ENCODE measurements at regions not wholly inside any gene's neighbourhood (a gene's known extent, or its start where the extent isn't known, plus 50 kb on each side); places are given as distances from the start of the nearest gene placed in this dataset.
A peak's percentile ranks its signal among the peaks of the same experiment; 100 is the strongest.

DNA sequence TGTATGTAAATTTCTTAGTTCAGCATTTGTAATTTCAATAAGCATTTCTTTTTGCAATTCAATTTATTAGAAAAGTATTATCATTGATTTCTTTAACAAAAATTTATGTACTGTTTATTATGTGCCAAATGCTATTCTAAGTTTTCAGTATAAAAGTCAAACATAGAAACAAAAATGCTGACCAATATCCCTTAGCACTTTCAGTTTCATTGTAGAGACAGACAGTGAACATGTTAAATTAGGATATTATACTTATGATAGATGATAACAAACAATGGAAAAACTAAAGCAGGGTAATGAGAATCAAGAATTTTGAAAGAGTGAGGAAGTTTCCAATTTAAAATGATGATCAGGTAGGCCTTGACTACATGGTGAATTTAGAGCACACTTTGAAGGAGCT, 1106.0 kb downstream of the TAF11L14 start:
- H3K4me1 ChIP-seq (ENCODE audit: control insufficient read depth in 1 of 2, extremely low read depth in 1 of 2, insufficient read depth in 2 of 2, low read length in 2 of 2): peaks cover 9 to 29% of the 10 kb centered on the region in 2 experiments
- H3K27me3 ChIP-seq (replicated peaks in 1 of 2; ENCODE audit: control insufficient read depth in 2 of 2, extremely low read depth in 1 of 2, insufficient read depth in 2 of 2, low read length in 1 of 2): no peaks in the 10 kb centered on the region
- ChIA-PET POLR2A (no interaction called here), CTCF (no interaction called here)
- Mint-ChIP-seq H3K9me3 (no peaks in the 10 kb centered on the region), H3K27ac (no peak overlapping the region), H3K27me3 (no peaks in the 10 kb centered on the region), H3K36me3 (peaks cover 30% of the 10 kb centered on the region), H3K4me1 (peaks cover 76 to 78% (median 77%) of the 10 kb centered on the region in 3 donors), H3K4me3 (peak overlapping the region in 1 of 3 donors; percentile 42)
- no peak overlapping the region for H3K4me3 ChIP-seq (ENCODE audit: control insufficient read depth in 1 of 2, extremely low read depth in 1 of 2, low read length in 1 of 2)
- no peak overlapping the region for H3K27ac ChIP-seq (ENCODE audit: low read length)
- ATAC-seq (replicated peaks in 1 of 4) (no peak), DNase-seq (no peak)
- no peaks in the 10 kb centered on the region for H3K9me3 ChIP-seq
- H3K36me3 ChIP-seq (ENCODE audit: control insufficient read depth in 2 of 2, extremely low read depth in 1 of 2, insufficient read depth in 1 of 2, low read length in 1 of 2): peaks cover 0 to 11% of the 10 kb centered on the region in 2 donors

GRCh38 chr5:18742830-18743229, 1108.6 kb downstream of the TAF11L14 start:
- DNase-seq (no peak), ATAC-seq (replicated peaks in 1 of 4) (no peak)
- Histone ChIP-seq H3K27me3 (replicated peaks in 1 of 2; ENCODE audit: control insufficient read depth in 2 of 2, extremely low read depth in 1 of 2, insufficient read depth in 2 of 2, low read length in 1 of 2) (no peaks in the 10 kb centered on the region), H3K4me1 (ENCODE audit: control insufficient read depth in 1 of 2, extremely low read depth in 1 of 2, insufficient read depth in 2 of 2, low read length in 2 of 2) (peaks cover 9 to 31% of the 10 kb centered on the region in 2 experiments), H3K36me3 (ENCODE audit: control insufficient read depth in 2 of 2, extremely low read depth in 1 of 2, insufficient read depth in 1 of 2, low read length in 1 of 2) (peaks cover 0 to 5% of the 10 kb centered on the region in 2 donors), H3K4me3 (ENCODE audit: control insufficient read depth in 1 of 2, extremely low read depth in 1 of 2, low read length in 1 of 2) (no peak overlapping the region), H3K9me3 (no peaks in the 10 kb centered on the region), H3K27ac (ENCODE audit: low read length) (no peak overlapping the region)
- ChIA-PET POLR2A (no interaction called here), CTCF (no interaction called here)
- Mint-ChIP-seq H3K27ac (peak overlapping the region in 1 of 2 donors; percentile 36), H3K27me3 (no peaks in the 10 kb centered on the region), H3K4me1 (peaks cover 72 to 76% (median 73%) of the 10 kb centered on the region in 3 donors), H3K9me3 (no peaks in the 10 kb centered on the region), H3K36me3 (peaks cover 22% of the 10 kb centered on the region), H3K4me3 (peak overlapping the region; percentile 5 to 34 (median 34))
- WGBS (ENCODE audit: insufficient coverage): 90% methylated on average over 5 of the region's 7 CpGs

DNA sequence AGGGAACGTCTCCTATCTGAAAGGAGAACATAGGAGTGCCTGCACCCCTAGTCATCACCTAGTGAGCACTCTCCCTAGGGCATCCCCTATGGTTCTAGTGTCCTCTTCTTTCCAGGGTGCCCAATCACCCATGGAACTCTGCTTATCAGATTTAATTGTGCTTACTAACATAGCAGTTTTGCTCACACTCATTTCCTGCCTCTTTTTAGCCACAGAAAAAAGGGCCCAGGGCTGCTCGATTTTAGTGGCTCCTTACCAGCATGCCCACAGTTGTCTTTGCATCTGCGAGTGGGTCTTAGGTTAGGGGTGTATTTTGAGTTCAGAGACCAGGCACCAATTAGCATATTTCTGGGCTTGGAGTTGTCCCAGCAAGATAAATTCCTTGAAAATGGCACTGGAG, 1110.2 kb downstream of the TAF11L14 start:
- Mint-ChIP-seq H3K9me3 (no peaks in the 10 kb centered on the region), H3K27ac (peak overlapping the region; percentile 94 to 98), H3K4me1 (peaks cover 63 to 65% (median 64%) of the 10 kb centered on the region in 3 donors), H3K36me3 (peaks cover 12% of the 10 kb centered on the region), H3K27me3 (no peaks in the 10 kb centered on the region), H3K4me3 (peak overlapping the region; percentile 91 to 97 (median 94))
- peak in 1 of 35 experiments; percentile 19 for DNase-seq
- 0% methylated on average over 1 of the region's 3 CpGs for WGBS (ENCODE audit: insufficient coverage)
- no peaks in the 10 kb centered on the region for H3K9me3 ChIP-seq
- ChIA-PET CTCF (interaction anchor here in 1 of 2 donors (0.6 kb wide), 1 partner anchor 358 kb away, joined by 3 read pairs; no protein-coding TSS in a partner anchor), POLR2A (interaction anchor here in 1 of 2 donors (0.6 kb wide), 1 partner anchor 40 kb away, joined by 3 read pairs; no protein-coding TSS in a partner anchor)
- H3K36me3 ChIP-seq (ENCODE audit: control insufficient read depth in 2 of 2, extremely low read depth in 1 of 2, insufficient read depth in 1 of 2, low read length in 1 of 2): peaks cover 0 to 5% of the 10 kb centered on the region in 2 donors
- peak overlapping the region; percentile 1 to 75 for H3K4me3 ChIP-seq (ENCODE audit: control insufficient read depth in 1 of 2, extremely low read depth in 1 of 2, low read length in 1 of 2)
- H3K4me1 ChIP-seq (ENCODE audit: control insufficient read depth in 1 of 2, extremely low read depth in 1 of 2, insufficient read depth in 2 of 2, low read length in 2 of 2): peaks cover 9 to 31% of the 10 kb centered on the region in 2 experiments
- H3K27me3 ChIP-seq (replicated peaks in 1 of 2; ENCODE audit: control insufficient read depth in 2 of 2, extremely low read depth in 1 of 2, insufficient read depth in 2 of 2, low read length in 1 of 2): no peaks in the 10 kb centered on the region
- ATAC-seq (replicated peaks in 1 of 4): peak in 1 of 4 experiments; percentile 30
- peak overlapping the region; percentile 96 for H3K27ac ChIP-seq (ENCODE audit: low read length)

- ChIA-PET CTCF (interaction anchor here in 1 of 2 donors (0.7 kb wide), 1 partner anchor 51 kb away, joined by 3 read pairs; no protein-coding TSS in a partner anchor), POLR2A (interaction anchor here in 1 of 2 donors (0.6 kb wide), 1 partner anchor 41 kb away, joined by 3 read pairs; no protein-coding TSS in a partner anchor)
- no peaks in the 10 kb centered on the region for H3K9me3 ChIP-seq
- DNase-seq: peak in 21 of 35 experiments; percentile 1 to 47 (median 17)
- Mint-ChIP-seq H3K36me3 (peaks cover 7% of the 10 kb centered on the region), H3K27me3 (no peaks in the 10 kb centered on the region), H3K4me1 (peaks cover 56 to 59% (median 57%) of the 10 kb centered on the region in 3 donors), H3K9me3 (no peaks in the 10 kb centered on the region), H3K27ac (peak overlapping the region; percentile 94 to 98), H3K4me3 (peak overlapping the region; percentile 91 to 97 (median 94))
- peaks cover 0 to 5% of the 10 kb centered on the region in 2 donors for H3K36me3 ChIP-seq (ENCODE audit: control insufficient read depth in 2 of 2, extremely low read depth in 1 of 2, insufficient read depth in 1 of 2, low read length in 1 of 2)
- no peaks in the 10 kb centered on the region for H3K27me3 ChIP-seq (replicated peaks in 1 of 2; ENCODE audit: control insufficient read depth in 2 of 2, extremely low read depth in 1 of 2, insufficient read depth in 2 of 2, low read length in 1 of 2)
- H3K4me3 ChIP-seq (ENCODE audit: control insufficient read depth in 1 of 2, extremely low read depth in 1 of 2, low read length in 1 of 2): peak overlapping the region; percentile 75 to 86
- peak; percentile 33 to 50 (median 46) for ATAC-seq (replicated peaks in 1 of 4)
- WGBS (ENCODE audit: insufficient coverage): 13% methylated on average over 10 of the region's 13 CpGs
- peak overlapping the region; percentile 96 for H3K27ac ChIP-seq (ENCODE audit: low read length)
- H3K4me1 ChIP-seq (ENCODE audit: control insufficient read depth in 1 of 2, extremely low read depth in 1 of 2, insufficient read depth in 2 of 2, low read length in 2 of 2): peaks cover 9 to 31% of the 10 kb centered on the region in 2 experiments
These were observed 1111.1 kb downstream of the TAF11L14 start for GRCh38 chr5:18745042-18745987.

DNA sequence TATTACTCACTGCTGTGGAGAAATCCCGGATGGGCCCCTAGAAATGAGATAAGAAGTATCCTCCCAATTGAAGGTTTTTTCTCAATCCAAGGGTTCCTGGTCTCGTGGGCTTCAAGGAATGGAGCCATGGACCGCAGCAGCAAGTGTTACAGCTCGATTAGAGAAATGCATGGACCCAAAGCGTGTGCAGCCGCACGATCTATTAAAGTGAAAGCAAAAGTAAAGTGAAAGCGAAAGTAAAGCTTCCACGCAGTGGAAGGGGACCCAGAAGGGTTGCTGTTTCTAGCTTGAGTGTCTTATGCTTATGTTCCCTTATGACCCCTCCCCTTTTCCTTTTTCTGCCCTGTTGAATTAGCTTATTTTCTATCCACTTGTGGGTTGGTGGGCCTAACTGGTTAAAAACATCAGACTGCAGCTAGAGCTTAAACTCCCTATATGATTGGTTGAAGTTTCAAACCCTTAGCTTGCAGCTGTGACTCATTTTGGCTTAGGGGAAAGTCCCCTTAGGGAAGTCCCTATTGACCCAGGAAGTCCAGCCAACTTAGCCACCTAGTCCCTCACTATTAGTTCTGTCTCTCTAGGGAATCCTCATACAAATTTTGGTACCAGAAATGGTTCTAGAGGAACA, 1111.8 kb downstream of the TAF11L14 start:
- CTCF ChIA-PET: interaction anchor here in 1 of 2 donors (0.6 kb wide), 1 partner anchor 325 kb away, joined by 3 read pairs; no protein-coding TSS in a partner anchor
- WGBS (ENCODE audit: insufficient coverage): 3% methylated on average over 4 of the region's 9 CpGs
- Histone ChIP-seq H3K27me3 (replicated peaks in 1 of 2; ENCODE audit: control insufficient read depth in 2 of 2, extremely low read depth in 1 of 2, insufficient read depth in 2 of 2, low read length in 1 of 2) (no peaks in the 10 kb centered on the region), H3K9me3 (no peaks in the 10 kb centered on the region), H3K4me1 (ENCODE audit: control insufficient read depth in 1 of 2, extremely low read depth in 1 of 2, insufficient read depth in 2 of 2, low read length in 2 of 2) (peaks cover 7 to 31% of the 10 kb centered on the region in 2 experiments), H3K27ac (ENCODE audit: low read length) (peak overlapping the region; percentile 96), H3K4me3 (ENCODE audit: control insufficient read depth in 1 of 2, extremely low read depth in 1 of 2, low read length in 1 of 2) (peak overlapping the region; percentile 75 to 86), H3K36me3 (ENCODE audit: control insufficient read depth in 2 of 2, extremely low read depth in 1 of 2, insufficient read depth in 1 of 2, low read length in 1 of 2) (peaks cover 0 to 2% of the 10 kb centered on the region in 2 donors)
- peak overlapping the region; percentile 91 to 97 (median 94) for H3K4me3 Mint-ChIP-seq
- H3K4me1 Mint-ChIP-seq: peaks cover 48 to 51% (median 50%) of the 10 kb centered on the region in 3 donors
- peaks cover 5% of the 10 kb centered on the region for H3K36me3 Mint-ChIP-seq
- peak in 31 of 35 experiments; percentile 7 to 81 (median 27) for DNase-seq
- peak overlapping the region; percentile 94 to 98 for H3K27ac Mint-ChIP-seq
- no peaks in the 10 kb centered on the region for H3K27me3 Mint-ChIP-seq
- POLR2A ChIA-PET: no interaction called here
- ATAC-seq (replicated peaks in 1 of 4): peak; percentile 76 to 86 (median 78)
- H3K9me3 Mint-ChIP-seq: no peaks in the 10 kb centered on the region

- ChIA-PET POLR2A (no interaction called here), CTCF (no interaction called here)
- WGBS (ENCODE audit: insufficient coverage): no CpG with 5 or more reads among the region's 4 CpGs
- H3K27ac Mint-ChIP-seq: no peak overlapping the region
- H3K36me3 ChIP-seq (ENCODE audit: control insufficient read depth in 2 of 2, extremely low read depth in 1 of 2, insufficient read depth in 1 of 2, low read length in 1 of 2): no peaks in the 10 kb centered on the region
- DNase-seq: no peak
- H3K4me3 ChIP-seq (ENCODE audit: control insufficient read depth in 1 of 2, extremely low read depth in 1 of 2, low read length in 1 of 2): no peak overlapping the region
- H3K4me1 ChIP-seq (ENCODE audit: control insufficient read depth in 1 of 2, extremely low read depth in 1 of 2, insufficient read depth in 2 of 2, low read length in 2 of 2): peaks cover 0 to 6% of the 10 kb centered on the region in 2 experiments
- no peak overlapping the region for H3K4me3 Mint-ChIP-seq
- H3K9me3 Mint-ChIP-seq: no peaks in the 10 kb centered on the region
- no peaks in the 10 kb centered on the region for H3K36me3 Mint-ChIP-seq
- H3K27me3 ChIP-seq (replicated peaks in 1 of 2; ENCODE audit: control insufficient read depth in 2 of 2, extremely low read depth in 1 of 2, insufficient read depth in 2 of 2, low read length in 1 of 2): no peaks in the 10 kb centered on the region
- peaks cover 0 to 2% of the 10 kb centered on the region in 2 donors for H3K27me3 Mint-ChIP-seq
- no peak overlapping the region for H3K27ac ChIP-seq (ENCODE audit: low read length)
- H3K4me1 Mint-ChIP-seq: peaks cover 15 to 19% (median 16%) of the 10 kb centered on the region in 3 donors
- no peak for ATAC-seq (replicated peaks in 1 of 4)
- H3K9me3 ChIP-seq: no peaks in the 10 kb centered on the region
These were observed 1115.5 kb downstream of the TAF11L14 start for GRCh38 chr5:18749763-18750162.

Data from T-cell (primary cell).